HEK293 (cell line): ENCODE measurements at regions not wholly inside any gene's neighbourhood (a gene's known extent, or its start where the extent isn't known, plus 50 kb on each side); places are given as distances from the start of the nearest gene placed in this dataset.
A peak's percentile ranks its signal among the peaks of the same experiment; 100 is the strongest.

Experiments
- CTCF ChIA-PET: fragments of 350-600 bp; formaldehyde crosslinking; extraction: SDS; loops from one replicate; lab custom pipeline; 2021; ENCODE audit warnings: antibody characterized with exemption; lab: Yijun Ruan, JAX
- POLR2A ChIA-PET: fragments of 300-600 bp; formaldehyde crosslinking; extraction: SDS; loops from one replicate; lab custom pipeline; 2020; ENCODE audit warnings: antibody characterized with exemption, inconsistent platforms; lab: Yijun Ruan, JAX
- H3K27ac ChIP-seq: fragments of 200-500 bp; sonication (Bioruptor generic); 2 replicates; pipeline ENCODE4 v1.5.1; 2014; ENCODE audit warnings: low read depth, low read length, control low read depth, inconsistent platforms; ENCODE audit errors: extremely low read depth
- H3K36me3 ChIP-seq, 2 experiments: fragments of 200-500 bp in 1 of 2; sonication (Bioruptor generic) in 1 of 2; 1 replicate in 1 of 2; 2 replicates in 1 of 2; pipeline ENCODE4 v1.5.1; 2014 to 2017; ENCODE audit warnings: inconsistent platforms in 2 of 2, low read length in 2 of 2; ENCODE audit not compliant: control insufficient read depth in 2 of 2, insufficient read depth in 1 of 2
- H3K4me1 ChIP-seq: fragments of 200-500 bp; sonication (Bioruptor generic); 2 replicates; pipeline ENCODE4 v1.5.1; 2014; ENCODE audit warnings: mild to moderate bottlenecking, low read length, inconsistent platforms; ENCODE audit not compliant: control insufficient read depth, insufficient read depth
- H3K4me3 ChIP-seq: 2 replicates; pipeline ENCODE4 v1.5.1; 2011; ENCODE audit warnings: low read depth, mild to moderate bottlenecking, control low read depth, low read length, moderate library complexity
- H3K9me3 ChIP-seq: fragments of 200-500 bp; sonication (Bioruptor generic); 2 replicates; pipeline ENCODE4 v1.5.1; 2014; ENCODE audit warnings: low read depth, low read length, inconsistent platforms; ENCODE audit not compliant: control insufficient read depth, insufficient read depth
- AEBP2 ChIP-seq: fragments of 450-650 bp; formaldehyde crosslinking; IDR thresholded peaks from 2 replicates; pipeline ENCODE4 v1.5.1; 2016; ENCODE audit warnings: missing biosample characterization, missing genetic modification characterization, borderline replicate concordance
- BCL6B ChIP-seq: fragments of 450-650 bp; formaldehyde crosslinking; IDR thresholded peaks from 2 replicates; pipeline ENCODE4 v1.5.1; 2017; ENCODE audit warnings: missing biosample characterization, missing genetic modification characterization
- GFI1B ChIP-seq: fragments of 450-650 bp; formaldehyde crosslinking; IDR thresholded peaks from 2 replicates; pipeline ENCODE4 v1.5.1; 2016; ENCODE audit warnings: missing biosample characterization, missing genetic modification characterization
- HOXC10 ChIP-seq: sonication (generic); formaldehyde crosslinking; IDR thresholded peaks from 2 replicates; pipeline ENCODE4 v1.8.1; 2023; ENCODE audit warnings: mild to moderate bottlenecking, missing genetic modification reagents
- KLF16 ChIP-seq: fragments of 450-650 bp; formaldehyde crosslinking; IDR thresholded peaks from 2 replicates; pipeline ENCODE4 v1.5.1; 2017; ENCODE audit warnings: missing biosample characterization, missing genetic modification characterization
- KLF9 ChIP-seq: fragments of 450-650 bp; formaldehyde crosslinking; IDR thresholded peaks from 2 replicates; pipeline ENCODE4 v1.5.1; 2016; ENCODE audit warnings: missing biosample characterization, missing genetic modification characterization, low read depth
- MEIS1 ChIP-seq: sonication (generic); formaldehyde crosslinking; IDR thresholded peaks from 2 replicates; pipeline ENCODE4 v1.8.1; 2022; ENCODE audit warnings: missing genetic modification reagents, mild to moderate bottlenecking, borderline replicate concordance
- MYNN ChIP-seq: fragments of 450-650 bp; formaldehyde crosslinking; IDR thresholded peaks from 2 replicates; pipeline ENCODE4 v1.5.1; 2016; ENCODE audit warnings: missing biosample characterization, missing genetic modification characterization, borderline replicate concordance
- TRIM28 ChIP-seq: IDR thresholded peaks from 2 replicates; pipeline ENCODE4 v1.6.1; 2011; ENCODE audit warnings: low read length, control low read depth, borderline replicate concordance
- ZBTB10 ChIP-seq: fragments of 450-650 bp; formaldehyde crosslinking; IDR thresholded peaks from 2 replicates; pipeline ENCODE4 v1.5.1; 2016; ENCODE audit warnings: missing biosample characterization, missing genetic modification characterization
- ZNF174 ChIP-seq: fragments of 450-650 bp; formaldehyde crosslinking; IDR thresholded peaks from 2 replicates; pipeline ENCODE4 v1.5.0; 2017; ENCODE audit warnings: missing biosample characterization, mild to moderate bottlenecking, missing genetic modification characterization
- ZNF211 ChIP-seq: fragments of 450-650 bp; formaldehyde crosslinking; IDR thresholded peaks from 2 replicates; pipeline ENCODE4 v1.5.1; 2016; ENCODE audit warnings: low read depth, missing biosample characterization, missing genetic modification characterization
- ZNF274 ChIP-seq, 2 experiments: fragments of 200-500 bp in 1 of 2; fragments of 450-650 bp in 1 of 2; sonication (Bioruptor generic) in 1 of 2; formaldehyde crosslinking in 1 of 2; IDR thresholded peaks; 2 replicates each; pipeline versions ENCODE4 v1.5.1 to v1.6.1; 2014 to 2016; ENCODE audit warnings: borderline replicate concordance in 1 of 2, inconsistent platforms in 1 of 2, low read length in 1 of 2, missing biosample characterization in 1 of 2, missing genetic modification characterization in 1 of 2
- ZNF292 ChIP-seq: fragments of 450-650 bp; formaldehyde crosslinking; IDR thresholded peaks from 2 replicates; pipeline ENCODE4 v1.5.1; 2016; ENCODE audit warnings: low read depth, missing biosample characterization, missing genetic modification characterization, borderline replicate concordance
- ZNF473 ChIP-seq: fragments of 450-650 bp; formaldehyde crosslinking; IDR thresholded peaks from 2 replicates; pipeline ENCODE4 v1.5.1; 2017; ENCODE audit warnings: missing biosample characterization, missing genetic modification characterization
- ZNF48 ChIP-seq: fragments of 450-650 bp; formaldehyde crosslinking; IDR thresholded peaks from 2 replicates; pipeline ENCODE4 v1.5.1; 2016; ENCODE audit warnings: missing biosample characterization, missing genetic modification characterization
- ZNF558 ChIP-seq: fragments of 450-650 bp; formaldehyde crosslinking; IDR thresholded peaks from 2 replicates; pipeline ENCODE4 v1.5.1; 2016; ENCODE audit warnings: missing biosample characterization, missing genetic modification characterization
- ZNF670 ChIP-seq: fragments of 450-650 bp; formaldehyde crosslinking; IDR thresholded peaks from 2 replicates; pipeline ENCODE4 v1.5.1; 2016; ENCODE audit warnings: missing biosample characterization, missing genetic modification characterization, low read depth
- ZNF704 ChIP-seq: fragments of 450-650 bp; formaldehyde crosslinking; IDR thresholded peaks from 2 replicates; pipeline ENCODE4 v1.5.1; 2016; ENCODE audit warnings: missing biosample characterization, missing genetic modification characterization
- ZNF776 ChIP-seq: fragments of 450-650 bp; formaldehyde crosslinking; IDR thresholded peaks from 2 replicates; pipeline ENCODE4 v1.5.0; 2017; ENCODE audit warnings: missing biosample characterization, missing genetic modification characterization, borderline replicate concordance
- ZSCAN30 ChIP-seq: fragments of 450-650 bp; IDR thresholded peaks from 2 replicates; pipeline ENCODE4 v1.5.1; 2018; ENCODE audit warnings: missing biosample characterization, mild to moderate bottlenecking, missing genetic modification characterization, moderate library complexity
- TF ChIP-seq, protein P1 (sequence below): fragments of 450-650 bp; formaldehyde crosslinking; IDR thresholded peaks from 2 replicates; pipeline ENCODE4 v1.5.1; 2016; ENCODE audit warnings: missing biosample characterization, missing genetic modification characterization

DNA sequence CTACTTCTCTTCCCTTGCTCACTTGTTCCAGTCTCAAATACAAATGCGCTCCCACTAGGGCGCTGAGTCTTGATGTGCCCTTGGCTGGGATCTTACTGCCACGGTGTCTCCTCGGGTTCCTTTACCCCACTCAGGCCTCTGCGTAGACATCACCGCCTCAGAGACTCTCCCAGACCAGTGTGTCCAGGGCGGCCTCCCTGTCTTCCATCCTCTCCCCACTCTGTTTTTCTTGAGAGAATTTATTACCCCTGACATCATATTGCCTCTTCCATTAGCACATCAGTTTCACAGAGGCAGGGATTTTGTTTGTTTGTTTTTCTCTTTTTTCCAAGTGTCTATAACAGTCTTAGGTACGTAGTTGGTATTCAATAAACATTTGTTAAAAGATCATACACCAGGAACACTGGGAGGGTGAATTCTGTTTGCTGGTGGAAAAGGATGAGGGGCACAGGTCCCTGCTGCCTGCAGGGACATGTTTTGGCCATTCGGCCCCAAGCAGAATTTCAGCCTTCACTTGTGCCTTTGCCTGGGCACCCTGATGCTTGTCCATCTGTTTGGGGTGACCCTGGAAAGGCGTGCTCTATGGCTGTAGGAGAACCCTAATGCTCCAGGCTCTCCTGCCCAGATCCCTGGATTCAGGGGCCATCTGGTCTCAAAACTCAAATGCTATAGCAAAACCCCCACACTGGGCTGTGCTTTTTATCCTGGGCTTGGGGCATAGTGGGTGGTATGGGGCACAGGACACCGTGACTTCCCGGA, 55.0 kb downstream of the RPL37A start:
- peaks cover 10% of the 10 kb centered on the region for H3K4me1 ChIP-seq

DNA sequence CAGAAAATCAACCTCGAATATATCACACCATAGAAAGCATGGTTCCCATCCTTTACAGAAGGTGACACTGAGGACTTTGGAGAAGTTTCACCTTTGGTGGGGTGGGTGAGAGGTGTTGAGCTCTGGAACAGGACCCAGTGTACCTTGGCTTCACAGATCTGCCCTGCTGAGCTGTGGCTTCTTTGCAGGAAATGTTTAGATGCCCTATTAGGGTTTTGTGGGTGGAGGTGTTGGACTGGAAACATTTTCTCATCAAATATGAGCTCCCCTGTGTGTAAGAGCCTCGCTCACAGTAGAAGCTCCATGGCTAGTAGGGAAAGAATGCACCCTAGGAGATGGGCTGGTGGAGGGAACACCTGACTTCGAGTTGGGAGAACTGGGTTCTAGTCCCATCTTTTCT, 55.6 kb downstream of the RPL37A start:
- no peak overlapping the region for H3K4me3 ChIP-seq
- H3K27ac ChIP-seq, result no peak overlapping the region
- peaks cover 10% of the 10 kb centered on the region for H3K4me1 ChIP-seq
- TF ChIP-seq AEBP2 (no peak), ZNF473 (tag by site-specific recombination) (no peak)
- no peaks in the 10 kb centered on the region for H3K36me3 ChIP-seq
- CTCF ChIA-PET, result interaction anchor here (0.5 kb wide), 1 partner anchor 1231 kb away, joined by 3 read pairs; no protein-coding TSS in a partner anchor
- POLR2A ChIA-PET, result no interaction called here
- no peaks in the 10 kb centered on the region for H3K9me3 ChIP-seq

More for the DNA sequence above, 55.0 kb downstream of the RPL37A start:
- no peak overlapping the region for H3K27ac ChIP-seq
- ChIA-PET POLR2A (no interaction called here), CTCF (no interaction called here)
- H3K4me3 ChIP-seq, result no peak overlapping the region
- H3K9me3 ChIP-seq, result no peaks in the 10 kb centered on the region
- TF ChIP-seq HOXC10 (CRISPR knock-in tag) (no peak), TRIM28 (peak; percentile 30; the same call in 1 of the 2 replicates)
- H3K36me3 ChIP-seq, result no peaks in the 10 kb centered on the region

- H3K4me1 ChIP-seq, result peaks cover 10% of the 10 kb centered on the region
- POLR2A ChIA-PET, result no interaction called here
- no peak overlapping the region for H3K27ac ChIP-seq
- H3K9me3 ChIP-seq, result no peaks in the 10 kb centered on the region
- H3K4me3 ChIP-seq, result no peak overlapping the region
- no peaks in the 10 kb centered on the region for H3K36me3 ChIP-seq
- CTCF ChIA-PET, result interaction anchor here (0.5 kb wide), 1 partner anchor 1231 kb away, joined by 3 read pairs; no protein-coding TSS in a partner anchor
- no peak for TF ChIP-seq ZBTB10 (tag by site-specific recombination)
- TF ChIP-seq ZNF704, result no peak
- TF ChIP-seq MEIS1 (CRISPR knock-in tag), result no peak
- TF ChIP-seq BCL6B (tag by site-specific recombination), result no peak
- no peak for TF ChIP-seq ZNF776 (tag by site-specific recombination)
- no peak for TF ChIP-seq MYNN (tag by site-specific recombination)
- no peak for TF ChIP-seq ZNF48 (tag by site-specific recombination)
- TF ChIP-seq ZNF292, result no peak
- no peak for TF ChIP-seq KLF9
- no peak for TF ChIP-seq ZNF670
- no peak for TF ChIP-seq ZNF274 (IDR thresholded peaks at IDR 0.05; ENCODE audit: low read length)
- TF ChIP-seq ZNF274 (tag by site-specific recombination; IDR thresholded peaks at IDR 0.05; ENCODE audit: borderline replicate concordance), result no peak
- TF ChIP-seq KLF16, result no peak
- no peak for TF ChIP-seq ZNF558 (tag by site-specific recombination)
- no peak for TF ChIP-seq ZNF174
- TF ChIP-seq GFI1B (tag by site-specific recombination), result no peak
- no peak for TF ChIP-seq ZNF211
- TF ChIP-seq ZSCAN30 (tag by site-specific recombination), result no peak
- TF ChIP-seq, protein P1, sequence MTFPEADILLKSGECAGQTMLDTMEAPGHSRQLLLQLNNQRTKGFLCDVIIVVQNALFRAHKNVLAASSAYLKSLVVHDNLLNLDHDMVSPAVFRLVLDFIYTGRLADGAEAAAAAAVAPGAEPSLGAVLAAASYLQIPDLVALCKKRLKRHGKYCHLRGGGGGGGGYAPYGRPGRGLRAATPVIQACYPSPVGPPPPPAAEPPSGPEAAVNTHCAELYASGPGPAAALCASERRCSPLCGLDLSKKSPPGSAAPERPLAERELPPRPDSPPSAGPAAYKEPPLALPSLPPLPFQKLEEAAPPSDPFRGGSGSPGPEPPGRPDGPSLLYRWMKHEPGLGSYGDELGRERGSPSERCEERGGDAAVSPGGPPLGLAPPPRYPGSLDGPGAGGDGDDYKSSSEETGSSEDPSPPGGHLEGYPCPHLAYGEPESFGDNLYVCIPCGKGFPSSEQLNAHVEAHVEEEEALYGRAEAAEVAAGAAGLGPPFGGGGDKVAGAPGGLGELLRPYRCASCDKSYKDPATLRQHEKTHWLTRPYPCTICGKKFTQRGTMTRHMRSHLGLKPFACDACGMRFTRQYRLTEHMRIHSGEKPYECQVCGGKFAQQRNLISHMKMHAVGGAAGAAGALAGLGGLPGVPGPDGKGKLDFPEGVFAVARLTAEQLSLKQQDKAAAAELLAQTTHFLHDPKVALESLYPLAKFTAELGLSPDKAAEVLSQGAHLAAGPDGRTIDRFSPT, result no peak
Observed at GRCh38 chr2:216554755-216555154, 56.1 kb downstream of the RPL37A start.
